ENCODE measurements at regions not wholly inside any gene's neighbourhood (a gene's known extent, or its start where the extent isn't known, plus 50 kb on each side); places are given as distances from the start of the nearest gene placed in this dataset.

DNA sequence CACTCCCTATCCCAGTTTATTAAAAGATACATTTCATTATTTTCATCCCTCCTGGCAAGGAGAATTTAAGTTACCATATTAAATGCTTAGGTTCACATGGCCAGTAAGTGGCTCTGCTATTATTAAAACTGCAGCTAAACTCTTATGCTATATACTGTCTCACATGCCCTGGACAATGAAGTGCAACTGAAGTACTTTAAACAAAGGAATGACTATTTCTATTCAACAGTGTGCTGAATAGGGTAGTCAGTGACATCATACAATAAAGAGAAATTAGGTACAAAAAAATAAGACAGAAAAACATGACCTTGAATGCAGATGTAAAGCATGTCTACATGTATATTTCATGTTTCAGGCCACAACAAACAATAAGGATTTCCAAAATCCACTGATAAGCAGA is 282.6 kb upstream of the SMC2 start:
- DNase-seq (ENCODE audit: extremely low read depth in 1 of 4, low spot score in 3 of 4) (no peak), FAIRE-seq (no peak), ATAC-seq (no peak)
- Histone ChIP-seq H3K9me3 (replicated peaks; ENCODE audit: control insufficient read depth, insufficient read depth, low read depth, low read length) (no peaks in the 10 kb centered on the region), H3K79me2 (ENCODE audit: control insufficient read depth, insufficient read depth, low read length) (no peaks in the 10 kb centered on the region), H3K9ac (ENCODE audit: insufficient read depth in 1 of 2, low read depth in 2 of 2, low read length in 2 of 2) (no peak overlapping the region), H3K4me3 (no peak overlapping the region), H2AFZ (ENCODE audit: low read depth, low read length) (no peak overlapping the region), H3K36me3 (ENCODE audit: control insufficient read depth, insufficient read depth, low read length) (no peaks in the 10 kb centered on the region), H3K4me1 (replicated peaks in 1 of 2; ENCODE audit: control insufficient read depth in 2 of 2, insufficient read depth in 2 of 2, low read length in 2 of 2) (no peaks in the 10 kb centered on the region), H3K27ac (ENCODE audit: extremely low read depth, low read depth, low read length) (no peak overlapping the region), H3K27me3 (ENCODE audit: control insufficient read depth in 2 of 2, insufficient read depth in 2 of 2, low read length in 2 of 2) (no peaks in the 10 kb centered on the region), H3K9me1 (ENCODE audit: control insufficient read depth, insufficient read depth, low read length) (no peaks in the 10 kb centered on the region), H3K4me2 (ENCODE audit: insufficient read depth, low read length) (no peak overlapping the region), H4K20me1 (replicated peaks; ENCODE audit: control insufficient read depth, insufficient read depth, low read length) (no peaks in the 10 kb centered on the region)
- POLR2A ChIA-PET, result no interaction called here
- in situ Hi-C loops (cut with MboI) (no loop called here), intact Hi-C loops (cut with micrococcal nuclease) (no loop called here)
- TF ChIP-seq YBX1 (IDR thresholded peaks at IDR 0.05), result no peak
- TF ChIP-seq CREB1 (IDR thresholded peaks at IDR 0.05), result no peak
- no peak for TF ChIP-seq CREB1 (CRISPR knock-in tag; IDR thresholded peaks at IDR 0.05)
- TF ChIP-seq, protein P1, sequence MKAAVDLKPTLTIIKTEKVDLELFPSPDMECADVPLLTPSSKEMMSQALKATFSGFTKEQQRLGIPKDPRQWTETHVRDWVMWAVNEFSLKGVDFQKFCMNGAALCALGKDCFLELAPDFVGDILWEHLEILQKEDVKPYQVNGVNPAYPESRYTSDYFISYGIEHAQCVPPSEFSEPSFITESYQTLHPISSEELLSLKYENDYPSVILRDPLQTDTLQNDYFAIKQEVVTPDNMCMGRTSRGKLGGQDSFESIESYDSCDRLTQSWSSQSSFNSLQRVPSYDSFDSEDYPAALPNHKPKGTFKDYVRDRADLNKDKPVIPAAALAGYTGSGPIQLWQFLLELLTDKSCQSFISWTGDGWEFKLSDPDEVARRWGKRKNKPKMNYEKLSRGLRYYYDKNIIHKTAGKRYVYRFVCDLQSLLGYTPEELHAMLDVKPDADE (conservative IDR thresholded peaks at IDR 0.05; ENCODE audit: control insufficient read depth, low read depth, low read length), result no peak
- no peak for TF ChIP-seq DNMT1 (IDR thresholded peaks at IDR 0.05)
- TF ChIP-seq, protein P2, sequence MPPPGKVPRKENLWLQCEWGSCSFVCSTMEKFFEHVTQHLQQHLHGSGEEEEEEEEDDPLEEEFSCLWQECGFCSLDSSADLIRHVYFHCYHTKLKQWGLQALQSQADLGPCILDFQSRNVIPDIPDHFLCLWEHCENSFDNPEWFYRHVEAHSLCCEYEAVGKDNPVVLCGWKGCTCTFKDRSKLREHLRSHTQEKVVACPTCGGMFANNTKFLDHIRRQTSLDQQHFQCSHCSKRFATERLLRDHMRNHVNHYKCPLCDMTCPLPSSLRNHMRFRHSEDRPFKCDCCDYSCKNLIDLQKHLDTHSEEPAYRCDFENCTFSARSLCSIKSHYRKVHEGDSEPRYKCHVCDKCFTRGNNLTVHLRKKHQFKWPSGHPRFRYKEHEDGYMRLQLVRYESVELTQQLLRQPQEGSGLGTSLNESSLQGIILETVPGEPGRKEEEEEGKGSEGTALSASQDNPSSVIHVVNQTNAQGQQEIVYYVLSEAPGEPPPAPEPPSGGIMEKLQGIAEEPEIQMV (tag; conservative IDR thresholded peaks at IDR 0.05; ENCODE audit: low read depth), result no peak
- no peak for TF ChIP-seq SLC30A9 (CRISPR knock-in tag; IDR thresholded peaks at IDR 0.05)
- TF ChIP-seq HDAC2 (IDR thresholded peaks at IDR 0.05), result no peak
- TF ChIP-seq RNF2 (IDR thresholded peaks at IDR 0.05), result no peak
- TF ChIP-seq SPI1 (IDR thresholded peaks at IDR 0.05; ENCODE audit: borderline replicate concordance, low read depth, low read length), result no peak
- TF ChIP-seq, protein P3, sequence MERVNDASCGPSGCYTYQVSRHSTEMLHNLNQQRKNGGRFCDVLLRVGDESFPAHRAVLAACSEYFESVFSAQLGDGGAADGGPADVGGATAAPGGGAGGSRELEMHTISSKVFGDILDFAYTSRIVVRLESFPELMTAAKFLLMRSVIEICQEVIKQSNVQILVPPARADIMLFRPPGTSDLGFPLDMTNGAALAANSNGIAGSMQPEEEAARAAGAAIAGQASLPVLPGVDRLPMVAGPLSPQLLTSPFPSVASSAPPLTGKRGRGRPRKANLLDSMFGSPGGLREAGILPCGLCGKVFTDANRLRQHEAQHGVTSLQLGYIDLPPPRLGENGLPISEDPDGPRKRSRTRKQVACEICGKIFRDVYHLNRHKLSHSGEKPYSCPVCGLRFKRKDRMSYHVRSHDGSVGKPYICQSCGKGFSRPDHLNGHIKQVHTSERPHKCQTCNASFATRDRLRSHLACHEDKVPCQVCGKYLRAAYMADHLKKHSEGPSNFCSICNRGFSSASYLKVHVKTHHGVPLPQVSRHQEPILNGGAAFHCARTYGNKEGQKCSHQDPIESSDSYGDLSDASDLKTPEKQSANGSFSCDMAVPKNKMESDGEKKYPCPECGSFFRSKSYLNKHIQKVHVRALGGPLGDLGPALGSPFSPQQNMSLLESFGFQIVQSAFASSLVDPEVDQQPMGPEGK (CRISPR knock-in tag; IDR thresholded peaks at IDR 0.05; ENCODE audit: borderline replicate concordance), result no peak
- TF ChIP-seq, protein P4, sequence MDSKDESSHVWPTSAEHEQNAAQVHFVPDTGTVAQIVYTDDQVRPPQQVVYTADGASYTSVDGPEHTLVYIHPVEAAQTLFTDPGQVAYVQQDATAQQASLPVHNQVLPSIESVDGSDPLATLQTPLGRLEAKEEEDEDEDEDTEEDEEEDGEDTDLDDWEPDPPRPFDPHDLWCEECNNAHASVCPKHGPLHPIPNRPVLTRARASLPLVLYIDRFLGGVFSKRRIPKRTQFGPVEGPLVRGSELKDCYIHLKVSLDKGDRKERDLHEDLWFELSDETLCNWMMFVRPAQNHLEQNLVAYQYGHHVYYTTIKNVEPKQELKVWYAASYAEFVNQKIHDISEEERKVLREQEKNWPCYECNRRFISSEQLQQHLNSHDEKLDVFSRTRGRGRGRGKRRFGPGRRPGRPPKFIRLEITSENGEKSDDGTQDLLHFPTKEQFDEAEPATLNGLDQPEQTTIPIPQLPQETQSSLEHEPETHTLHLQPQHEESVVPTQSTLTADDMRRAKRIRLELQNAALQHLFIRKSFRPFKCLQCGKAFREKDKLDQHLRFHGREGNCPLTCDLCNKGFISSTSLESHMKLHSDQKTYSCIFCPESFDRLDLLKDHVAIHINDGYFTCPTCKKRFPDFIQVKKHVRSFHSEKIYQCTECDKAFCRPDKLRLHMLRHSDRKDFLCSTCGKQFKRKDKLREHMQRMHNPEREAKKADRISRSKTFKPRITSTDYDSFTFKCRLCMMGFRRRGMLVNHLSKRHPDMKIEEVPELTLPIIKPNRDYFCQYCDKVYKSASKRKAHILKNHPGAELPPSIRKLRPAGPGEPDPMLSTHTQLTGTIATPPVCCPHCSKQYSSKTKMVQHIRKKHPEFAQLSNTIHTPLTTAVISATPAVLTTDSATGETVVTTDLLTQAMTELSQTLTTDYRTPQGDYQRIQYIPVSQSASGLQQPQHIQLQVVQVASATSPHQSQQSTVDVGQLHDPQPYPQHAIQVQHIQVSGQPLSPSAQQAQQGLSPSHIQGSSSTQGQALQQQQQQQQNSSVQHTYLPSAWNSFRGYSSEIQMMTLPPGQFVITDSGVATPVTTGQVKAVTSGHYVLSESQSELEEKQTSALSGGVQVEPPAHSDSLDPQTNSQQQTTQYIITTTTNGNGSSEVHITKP (IDR thresholded peaks at IDR 0.05; ENCODE audit: partially characterized antibody), result no peak
- no peak for TF ChIP-seq ZNF354B (CRISPR knock-in tag; IDR thresholded peaks at IDR 0.05)
- TF ChIP-seq ZNF75A (CRISPR knock-in tag; IDR thresholded peaks at IDR 0.05), result no peak
- no peak for TF ChIP-seq BRF1 (IDR thresholded peaks at IDR 0.05; ENCODE audit: borderline replicate concordance, extremely low read depth, insufficient read length)
- TF ChIP-seq MYC (IDR thresholded peaks at IDR 0.05; ENCODE audit: low read depth, low read length), result no peak
- TF ChIP-seq MYC (CRISPR knock-in tag; IDR thresholded peaks at IDR 0.05; ENCODE audit: borderline replicate concordance, low read depth), result no peak
- CTCF ChIA-PET (ENCODE audit: low intra/inter-chr PET ratio), result no interaction called here
- BruUV-seq (replicated peaks), result no TSS peak
